Endodermal cell (in vitro differentiated cells): ENCODE measurements at regions not wholly inside any gene's neighbourhood (a gene's known extent, or its start where the extent isn't known, plus 50 kb on each side); places are given as distances from the start of the nearest gene placed in this dataset.

Source experiments
- DNase-seq: peaks from one replicate; pipeline ENCODE4 v3.0.0-alpha.2; 2017
- H3K27ac ChIP-seq: 2 replicates; pipeline ENCODE4 v1.5.1; 2013; ENCODE audit warnings: mild to moderate bottlenecking, low read depth, low read length, moderate library complexity
- H3K27me3 ChIP-seq: 2 replicates; pipeline ENCODE4 v1.6.1; 2013; ENCODE audit warnings: mild to moderate bottlenecking, low read length, moderate library complexity; ENCODE audit not compliant: insufficient read depth, control insufficient read depth, poor library complexity, severe bottlenecking
- H3K36me3 ChIP-seq: 2 replicates; pipeline ENCODE4 v1.7.0; 2013; ENCODE audit warnings: mild to moderate bottlenecking, low read length, moderate library complexity; ENCODE audit not compliant: control insufficient read depth, insufficient read depth
- H3K4me1 ChIP-seq: one replicate; pipeline ENCODE4 v1.7.0; 2013; ENCODE audit warnings: low read length; ENCODE audit not compliant: control insufficient read depth, insufficient read depth
- H3K4me3 ChIP-seq: 2 replicates; pipeline ENCODE4 v1.5.1; 2013; ENCODE audit warnings: mild to moderate bottlenecking, low read length, moderate library complexity
- H3K9ac ChIP-seq: 2 replicates; pipeline ENCODE4 v1.6.1; 2013; ENCODE audit warnings: mild to moderate bottlenecking, low read length, moderate library complexity; ENCODE audit not compliant: poor library complexity, severe bottlenecking; ENCODE audit errors: extremely low read depth
- H3K9me3 ChIP-seq: 2 replicates; pipeline ENCODE4 v1.6.1; 2013; ENCODE audit warnings: mild to moderate bottlenecking, low read length, moderate library complexity; ENCODE audit not compliant: control insufficient read depth
- H3K27ac Mint-ChIP-seq: 2 replicates; pipeline ENCODE4 v1.8.0; 2020; ENCODE audit warnings: mixed read lengths
- H3K27me3 Mint-ChIP-seq: 2 replicates; pipeline ENCODE4 v1.8.0; 2021; ENCODE audit warnings: mild to moderate bottlenecking, mixed read lengths; ENCODE audit not compliant: insufficient read depth
- H3K36me3 Mint-ChIP-seq: 2 replicates; pipeline ENCODE4 v1.8.0; 2020; ENCODE audit warnings: low read depth, mixed read lengths
- H3K4me1 Mint-ChIP-seq: 2 replicates; pipeline ENCODE4 v1.8.0; 2020; ENCODE audit warnings: mixed read lengths
- H3K4me3 Mint-ChIP-seq: 2 replicates; pipeline ENCODE4 v1.8.0; 2020; ENCODE audit warnings: mild to moderate bottlenecking, moderate library complexity, mixed read lengths
- H3K9me3 Mint-ChIP-seq: 2 replicates; pipeline ENCODE4 v1.8.0; 2020; ENCODE audit warnings: mild to moderate bottlenecking, mixed read lengths
- CTCF ChIP-seq: fragments of 200-600 bp; sonication (generic); conservative IDR thresholded peaks from 2 replicates; pipeline ENCODE4 v1.5.0; 2021; ENCODE audit warnings: antibody characterized with exemption, mild to moderate bottlenecking
- WGBS, 2 experiments: methylation state at CpG; one replicate each; pipeline versions ENCODE4 v1.1.5 to v1.1.7; 2013; ENCODE audit warnings: missing lambda C conversion rate in 2 of 2, mixed read lengths in 1 of 2; ENCODE audit not compliant: insufficient coverage in 1 of 2, insufficient read length in 1 of 2; 5-methylcytosine and 5-hydroxymethylcytosine counted together

GRCh38 chr11:114815176-114815575 is 136.8 kb downstream of the NXPE2 start:
- peaks cover 2% of the 10 kb centered on the region for H3K27me3 Mint-ChIP-seq
- no peak for DNase-seq
- peaks cover 9% of the 10 kb centered on the region for H3K4me1 ChIP-seq
- no peak overlapping the region for H3K4me3 Mint-ChIP-seq
- no peaks in the 10 kb centered on the region for H3K9me3 ChIP-seq
- peaks cover 14% of the 10 kb centered on the region for H3K4me1 Mint-ChIP-seq
- H3K36me3 ChIP-seq = no peaks in the 10 kb centered on the region
- no peak overlapping the region for H3K27ac ChIP-seq
- H3K4me3 ChIP-seq = no peak overlapping the region
- peaks cover 22% of the 10 kb centered on the region for H3K27me3 ChIP-seq
- H3K9ac ChIP-seq = no peak overlapping the region
- H3K36me3 Mint-ChIP-seq = no peaks in the 10 kb centered on the region
- no peaks in the 10 kb centered on the region for H3K9me3 Mint-ChIP-seq
- no peak overlapping the region for H3K27ac Mint-ChIP-seq
- no peak for TF ChIP-seq CTCF

GRCh38 chr11:114815761-114816160 is 137.4 kb downstream of the NXPE2 start:
- no peaks in the 10 kb centered on the region for H3K36me3 Mint-ChIP-seq
- no peak overlapping the region for H3K27ac ChIP-seq
- TF ChIP-seq CTCF = no peak
- peaks cover 22% of the 10 kb centered on the region for H3K27me3 ChIP-seq
- no peak overlapping the region for H3K4me3 ChIP-seq
- H3K9me3 ChIP-seq = no peaks in the 10 kb centered on the region
- H3K4me3 Mint-ChIP-seq = no peak overlapping the region
- WGBS, 2 experiments = 96 to 100% methylated on average over 1 of the region's 1 CpG
- peak; percentile 9 for DNase-seq
- no peak overlapping the region for H3K27ac Mint-ChIP-seq
- H3K4me1 Mint-ChIP-seq = peaks cover 19% of the 10 kb centered on the region
- peaks cover 11% of the 10 kb centered on the region for H3K4me1 ChIP-seq
- peaks cover 2% of the 10 kb centered on the region for H3K27me3 Mint-ChIP-seq
- no peak overlapping the region for H3K9ac ChIP-seq
- H3K36me3 ChIP-seq = no peaks in the 10 kb centered on the region
- no peaks in the 10 kb centered on the region for H3K9me3 Mint-ChIP-seq

GRCh38 chr11:114816791-114817190 is 138.5 kb downstream of the NXPE2 start:
- H3K27me3 ChIP-seq = peaks cover 22% of the 10 kb centered on the region

More at GRCh38 chr11:114816791-114817190, 138.5 kb downstream of the NXPE2 start:
- H3K9me3 ChIP-seq = no peaks in the 10 kb centered on the region
- 71 to 94% methylated on average over 1 of the region's 2 CpGs for WGBS, 2 experiments
- H3K9ac ChIP-seq = no peak overlapping the region
- H3K4me3 ChIP-seq = no peak overlapping the region
- no peaks in the 10 kb centered on the region for H3K36me3 Mint-ChIP-seq
- H3K36me3 ChIP-seq = no peaks in the 10 kb centered on the region
- DNase-seq = peak; percentile 0
- no peaks in the 10 kb centered on the region for H3K9me3 Mint-ChIP-seq
- peaks cover 5% of the 10 kb centered on the region for H3K27me3 Mint-ChIP-seq
- no peak for TF ChIP-seq CTCF
- peaks cover 14% of the 10 kb centered on the region for H3K4me1 ChIP-seq
- no peak overlapping the region for H3K27ac Mint-ChIP-seq
- no peak overlapping the region for H3K27ac ChIP-seq
- H3K4me3 Mint-ChIP-seq = no peak overlapping the region
- H3K4me1 Mint-ChIP-seq = peaks cover 27% of the 10 kb centered on the region
